CD4-positive, alpha-beta T cell treated with Interleukin-21 for 1 hour (primary cell): ENCODE measurements at regions not wholly inside any gene's neighbourhood (a gene's known extent, or its start where the extent isn't known, plus 50 kb on each side); places are given as distances from the start of the nearest gene placed in this dataset.
A peak's percentile ranks its signal among the peaks of the same experiment; 100 is the strongest.

ENCODE experiments used
- DNase-seq: peaks from one replicate; pipeline ENCODE4 v3.0.0-alpha.2; 2020

- no peak for DNase-seq
Observed at GRCh38 chr1:209249785-209250440, 333.6 kb upstream of the CAMK1G start.

GRCh38 chr1:209250861-209251636, 332.5 kb upstream of the CAMK1G start:
- DNase-seq: no peak

GRCh38 chr1:209256766-209257350, 326.7 kb upstream of the CAMK1G start:
- DNase-seq: no peak

- no peak for DNase-seq
Observed at GRCh38 chr1:209257454-209257853, 326.1 kb upstream of the CAMK1G start.

- DNase-seq: no peak
Observed at GRCh38 chr1:209260136-209260535, 323.4 kb upstream of the CAMK1G start.

- no peak for DNase-seq
Observed at GRCh38 chr1:209262631-209263030, 320.9 kb upstream of the CAMK1G start.

- DNase-seq: no peak
Observed at GRCh38 chr1:209265301-209265700, 318.2 kb upstream of the CAMK1G start.

GRCh38 chr1:209266590-209267205, 316.8 kb upstream of the CAMK1G start:
- no peak for DNase-seq

GRCh38 chr1:209267968-209268367, 315.5 kb upstream of the CAMK1G start:
- DNase-seq: no peak

GRCh38 chr1:209268479-209268878, 315.0 kb upstream of the CAMK1G start:
- no peak for DNase-seq

GRCh38 chr1:209276321-209276720, 307.2 kb upstream of the CAMK1G start:
- no peak for DNase-seq

GRCh38 chr1:209277662-209278061, 305.9 kb upstream of the CAMK1G start:
- DNase-seq: no peak

- DNase-seq: no peak
Observed at GRCh38 chr1:209291715-209292114, 291.8 kb upstream of the CAMK1G start.

GRCh38 chr1:209302779-209303568, 280.5 kb upstream of the CAMK1G start:
- no peak for DNase-seq

GRCh38 chr1:209304166-209304565, 279.3 kb upstream of the CAMK1G start:
- peak; percentile 1 for DNase-seq

GRCh38 chr1:209305221-209305954, 278.1 kb upstream of the CAMK1G start:
- no peak for DNase-seq

GRCh38 chr1:209307846-209308245, 275.7 kb upstream of the CAMK1G start:
- DNase-seq: no peak

GRCh38 chr1:209309198-209309597, 274.3 kb upstream of the CAMK1G start:
- DNase-seq: no peak

- no peak for DNase-seq
Observed at GRCh38 chr1:209311770-209312169, 271.7 kb upstream of the CAMK1G start.

GRCh38 chr1:209316929-209317328, 266.6 kb upstream of the CAMK1G start:
- DNase-seq: no peak

- DNase-seq: no peak
Observed at GRCh38 chr1:209318181-209319056, 265.1 kb upstream of the CAMK1G start.
